22Rv1 (cell line): ENCODE measurements at regions not wholly inside any gene's neighbourhood (a gene's known extent, or its start where the extent isn't known, plus 50 kb on each side); places are given as distances from the start of the nearest gene placed in this dataset.

Experiments used
- ZFX ChIP-seq: fragments of 450-650 bp; IDR thresholded peaks from 2 replicates; pipeline ENCODE4 v1.6.1; 2017; ENCODE audit warnings: antibody characterized with exemption, borderline replicate concordance
- TF ChIP-seq, protein P1 (sequence below): fragments of 450-650 bp; IDR thresholded peaks from 2 replicates; pipeline ENCODE4 v1.5.1; 2017; ENCODE audit warnings: mild to moderate bottlenecking

DNA sequence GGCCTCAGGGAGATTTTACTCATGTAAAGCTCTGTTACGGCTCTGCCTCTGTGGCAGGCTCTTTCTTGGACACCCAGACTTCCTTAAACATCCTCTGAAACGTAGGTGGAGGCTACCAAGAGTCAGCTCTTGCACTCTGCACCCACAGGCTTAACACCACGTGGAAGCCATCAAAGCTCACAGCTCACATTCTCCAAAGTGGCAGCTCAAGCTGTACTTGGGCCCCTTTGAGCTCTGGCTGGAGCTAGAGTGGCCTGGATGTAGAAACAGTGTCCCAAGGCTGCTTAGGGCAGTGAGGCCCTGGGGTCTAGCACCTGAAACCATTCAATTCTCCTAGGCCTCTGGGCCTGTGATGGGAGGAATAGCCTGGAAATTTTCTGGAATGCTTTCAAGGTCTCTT is 155.3 kb upstream of the CDKN3 start:
- TF ChIP-seq, protein P1, sequence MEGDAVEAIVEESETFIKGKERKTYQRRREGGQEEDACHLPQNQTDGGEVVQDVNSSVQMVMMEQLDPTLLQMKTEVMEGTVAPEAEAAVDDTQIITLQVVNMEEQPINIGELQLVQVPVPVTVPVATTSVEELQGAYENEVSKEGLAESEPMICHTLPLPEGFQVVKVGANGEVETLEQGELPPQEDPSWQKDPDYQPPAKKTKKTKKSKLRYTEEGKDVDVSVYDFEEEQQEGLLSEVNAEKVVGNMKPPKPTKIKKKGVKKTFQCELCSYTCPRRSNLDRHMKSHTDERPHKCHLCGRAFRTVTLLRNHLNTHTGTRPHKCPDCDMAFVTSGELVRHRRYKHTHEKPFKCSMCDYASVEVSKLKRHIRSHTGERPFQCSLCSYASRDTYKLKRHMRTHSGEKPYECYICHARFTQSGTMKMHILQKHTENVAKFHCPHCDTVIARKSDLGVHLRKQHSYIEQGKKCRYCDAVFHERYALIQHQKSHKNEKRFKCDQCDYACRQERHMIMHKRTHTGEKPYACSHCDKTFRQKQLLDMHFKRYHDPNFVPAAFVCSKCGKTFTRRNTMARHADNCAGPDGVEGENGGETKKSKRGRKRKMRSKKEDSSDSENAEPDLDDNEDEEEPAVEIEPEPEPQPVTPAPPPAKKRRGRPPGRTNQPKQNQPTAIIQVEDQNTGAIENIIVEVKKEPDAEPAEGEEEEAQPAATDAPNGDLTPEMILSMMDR = no peak
- TF ChIP-seq ZFX = no peak
